GM21526 (cell line): ENCODE measurements at regions not wholly inside any gene's neighbourhood (a gene's known extent, or its start where the extent isn't known, plus 50 kb on each side); places are given as distances from the start of the nearest gene placed in this dataset.

Source experiments
- ATAC-seq: cut with Tn5 transposase; IDR thresholded peaks from one replicate; pipeline ENCODE4 v1.9.1; 2021; ENCODE audit warnings: moderate library complexity; ENCODE audit not compliant: unreplicated experiment, low FRiP score

DNA sequence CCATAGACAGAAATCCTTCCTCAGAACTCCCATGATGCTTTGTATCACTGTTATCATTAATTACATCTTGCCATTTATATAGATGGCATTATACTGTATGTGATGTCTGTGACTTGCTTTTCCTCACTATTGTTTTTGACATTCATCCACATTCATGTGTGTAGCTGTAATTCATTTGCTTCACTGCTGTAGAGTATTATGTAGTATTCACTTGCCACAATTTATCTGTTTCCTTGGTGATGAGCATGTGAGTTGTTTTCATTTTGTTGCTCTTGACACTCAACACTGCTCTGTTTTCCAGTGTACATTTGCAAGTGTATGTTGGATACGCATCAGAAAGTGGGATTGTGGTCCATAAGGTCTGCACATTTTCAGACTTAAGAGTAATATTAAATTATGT, 328.6 kb upstream of the C11orf87 start:
- no peak for ATAC-seq

DNA sequence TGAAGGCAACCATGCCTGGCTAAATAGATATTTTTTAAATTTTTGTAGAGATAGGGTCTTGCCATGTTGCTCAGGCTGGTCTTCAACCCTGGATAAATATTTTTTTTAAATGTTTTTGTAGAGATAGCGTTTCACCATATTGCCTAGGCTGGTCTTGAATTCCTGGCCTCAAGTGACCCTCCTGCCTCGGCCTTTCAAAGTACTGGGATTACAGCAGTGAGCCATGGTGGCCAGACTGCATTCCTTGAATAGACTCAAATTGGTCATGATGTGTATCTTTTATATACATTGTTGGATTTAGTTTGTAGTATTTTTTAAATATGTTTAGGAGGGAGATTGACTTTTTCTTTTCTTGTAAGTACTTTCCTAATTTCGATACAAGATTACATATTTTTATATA, 325.7 kb upstream of the C11orf87 start:
- no peak for ATAC-seq

DNA sequence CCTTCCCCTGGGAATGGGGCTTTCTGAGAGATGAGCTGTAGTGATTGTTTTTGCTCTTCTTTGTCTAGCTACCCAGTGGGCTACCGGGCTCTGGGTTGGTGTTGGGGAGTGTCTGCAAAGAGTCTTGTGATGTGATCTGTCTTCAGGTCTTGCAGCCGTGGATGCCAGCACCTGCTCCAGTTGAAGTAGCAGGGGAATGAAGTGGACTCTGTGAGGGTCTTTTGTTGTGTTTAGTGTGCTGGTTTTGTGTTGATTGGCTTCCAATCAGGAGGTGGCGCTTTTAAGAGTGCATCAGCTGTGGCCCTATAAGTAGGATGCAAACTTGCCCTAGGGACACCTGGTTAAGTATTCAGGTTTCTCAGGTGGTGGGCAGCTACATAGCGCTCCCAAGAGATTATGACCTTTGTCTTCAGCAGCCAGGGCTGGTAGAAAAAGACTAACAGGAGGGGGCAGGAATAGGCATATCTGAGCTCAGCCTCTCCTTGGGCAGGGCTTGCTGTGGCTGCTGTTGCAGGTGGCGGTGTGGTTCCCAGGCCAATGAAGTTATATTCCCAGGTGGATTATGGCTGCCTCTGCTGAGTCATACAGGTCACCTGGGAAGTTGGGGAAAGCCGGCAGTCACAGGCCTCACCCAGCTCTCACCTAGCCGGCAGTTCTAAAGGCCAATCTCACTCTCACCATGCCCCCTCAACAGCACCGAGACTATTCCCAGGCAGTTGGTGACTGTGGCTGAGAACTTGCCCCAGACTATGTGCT, 315.7 kb upstream of the C11orf87 start:
- no peak for ATAC-seq

DNA sequence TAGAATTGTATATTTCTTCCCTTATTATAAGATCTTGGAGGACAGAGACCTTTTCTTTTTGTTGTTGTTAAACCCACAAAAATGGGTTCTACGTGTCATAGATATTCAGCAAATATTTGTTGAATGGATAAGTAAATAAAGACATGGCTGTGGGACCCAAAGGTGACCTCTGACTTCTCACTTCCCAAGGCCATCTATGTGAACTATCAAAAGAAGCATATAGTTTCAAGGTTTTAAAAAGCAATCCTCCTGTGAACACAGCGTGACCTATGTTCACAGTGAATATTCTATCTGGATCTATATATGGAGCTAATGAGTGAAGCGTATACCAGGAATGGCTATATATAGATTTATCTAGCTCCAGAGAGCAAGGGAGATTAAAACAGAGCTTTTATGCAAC, 312.8 kb upstream of the C11orf87 start:
- ATAC-seq = no peak

DNA sequence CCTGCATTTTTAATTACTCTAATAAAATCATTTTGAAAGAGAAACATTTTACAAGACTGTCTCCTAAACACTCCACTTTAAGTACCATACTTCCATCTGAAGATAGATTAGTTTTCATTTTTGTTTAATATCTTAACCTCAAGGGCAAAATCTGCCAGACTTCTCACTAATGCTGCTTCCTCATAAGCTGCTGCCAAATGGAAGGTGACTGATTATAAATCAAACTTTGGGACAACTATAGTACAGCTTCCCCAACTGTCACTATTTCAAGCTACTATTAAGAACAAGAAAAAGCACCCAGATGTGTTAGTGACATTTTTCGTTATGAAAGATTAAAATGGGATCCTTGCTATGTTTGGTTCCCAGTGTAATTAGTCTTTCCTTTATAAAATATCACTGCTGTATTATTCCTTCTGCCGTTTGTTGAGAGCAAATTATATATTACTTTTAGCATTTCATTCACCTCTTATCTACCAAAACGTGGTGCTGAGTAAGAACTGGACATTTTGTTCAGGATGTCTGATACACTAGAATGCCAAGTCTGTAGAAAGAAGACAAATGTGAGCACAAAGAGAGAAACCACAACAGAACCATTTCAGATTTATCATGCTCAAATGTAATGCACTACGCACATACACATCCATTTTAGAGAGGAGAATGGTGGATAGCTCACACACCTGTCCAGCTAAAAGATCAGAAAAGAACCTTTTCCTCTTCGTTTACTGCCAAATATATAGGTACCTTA, 312.2 kb upstream of the C11orf87 start:
- no peak for ATAC-seq

DNA sequence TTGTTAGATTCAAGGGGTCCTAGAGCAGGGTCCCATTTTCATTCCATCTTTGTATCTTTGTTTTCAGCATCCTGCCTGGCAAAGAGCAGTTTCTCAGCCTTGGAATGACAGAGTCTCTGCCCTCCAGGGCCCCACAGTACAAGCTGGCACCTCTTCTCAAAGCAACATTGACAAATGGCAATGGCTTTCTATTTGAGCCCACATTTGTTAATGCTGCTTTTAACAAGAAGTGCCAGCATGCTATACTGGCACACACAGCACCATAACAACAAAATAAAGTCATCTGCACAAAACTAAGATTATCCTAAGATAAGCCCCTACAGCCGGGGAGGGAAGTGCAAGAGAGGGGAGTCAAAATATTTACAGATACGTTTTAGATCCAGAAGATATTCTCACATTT, 309.7 kb upstream of the C11orf87 start:
- no peak for ATAC-seq

DNA sequence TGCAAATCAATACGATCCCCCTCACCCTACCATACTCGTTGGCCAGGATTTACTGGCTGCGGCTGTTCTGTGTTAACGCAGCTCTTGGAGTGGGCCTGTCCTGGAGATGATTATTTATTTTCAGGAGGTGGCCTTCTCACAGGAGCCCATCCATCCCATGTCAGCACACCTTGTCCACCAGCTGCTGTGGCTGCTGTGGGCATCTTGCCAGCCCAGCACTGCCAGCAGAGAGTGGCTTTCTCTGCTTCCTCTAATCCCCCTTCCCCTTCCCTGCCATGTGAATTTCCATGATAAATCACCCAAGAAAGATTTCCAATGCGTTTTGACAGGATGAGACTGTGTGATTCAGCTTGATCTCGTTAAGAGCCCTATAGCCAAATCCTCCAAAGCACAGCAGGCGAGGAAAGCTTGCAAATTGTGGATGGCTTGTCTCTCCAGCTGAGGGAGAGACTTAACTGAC, 309.1 kb upstream of the C11orf87 start:
- no peak for ATAC-seq

DNA sequence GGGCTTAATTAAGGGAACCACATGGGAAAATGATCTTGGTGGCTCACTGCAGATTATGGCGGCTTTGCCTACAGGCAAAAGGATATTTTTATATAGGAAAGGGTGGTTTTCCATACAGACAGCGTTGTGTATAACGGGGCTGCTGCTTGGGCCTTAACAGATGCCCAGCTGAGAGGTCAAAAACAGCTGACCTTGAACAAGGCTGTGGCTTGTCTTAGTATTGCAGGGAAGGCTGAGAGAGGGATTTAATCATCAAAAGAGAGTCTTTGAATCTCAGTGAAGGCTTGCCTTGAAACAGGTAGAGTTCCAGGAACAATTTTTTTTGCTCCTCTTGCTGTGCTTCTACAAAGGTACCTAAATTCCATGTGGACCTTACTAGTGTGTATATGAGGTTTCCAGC, 301.6 kb upstream of the C11orf87 start:
- no peak for ATAC-seq

DNA sequence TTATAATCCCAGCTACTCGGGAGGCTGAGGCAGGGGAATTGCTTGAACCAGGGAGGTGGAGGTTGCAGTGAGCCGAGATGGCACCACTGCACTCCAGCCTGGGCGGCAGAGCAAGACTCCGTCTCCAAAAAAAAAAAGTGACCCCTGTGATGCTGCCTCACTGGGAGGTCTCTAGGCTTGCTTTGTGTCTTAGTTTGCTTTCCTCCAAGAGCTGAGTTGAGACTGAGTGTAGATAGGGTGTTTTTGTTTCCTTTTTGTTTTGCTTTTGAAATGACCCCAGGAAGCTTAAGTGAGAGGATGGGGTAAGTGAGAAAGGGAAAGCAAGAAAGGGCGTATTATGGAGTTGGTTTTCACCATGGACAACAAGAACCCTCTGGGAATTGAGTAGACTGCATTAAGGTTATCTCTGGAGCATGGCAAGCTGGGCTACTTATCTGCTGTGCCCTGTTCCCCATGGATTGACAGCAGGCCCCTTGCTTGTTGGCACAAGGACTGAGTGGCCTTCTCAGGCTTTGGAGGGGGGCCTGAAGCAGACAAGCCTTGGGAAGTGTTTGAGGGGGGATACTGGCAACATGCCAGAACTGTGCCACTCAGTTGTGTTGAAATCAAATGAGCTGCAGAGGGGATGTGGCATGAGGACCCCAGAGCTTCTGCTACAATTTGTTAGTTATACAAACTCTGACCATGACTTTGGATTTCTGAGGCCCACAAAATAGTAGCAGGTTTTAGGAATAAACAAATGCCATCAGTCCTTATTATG, 300.6 kb upstream of the C11orf87 start:
- ATAC-seq = no peak

DNA sequence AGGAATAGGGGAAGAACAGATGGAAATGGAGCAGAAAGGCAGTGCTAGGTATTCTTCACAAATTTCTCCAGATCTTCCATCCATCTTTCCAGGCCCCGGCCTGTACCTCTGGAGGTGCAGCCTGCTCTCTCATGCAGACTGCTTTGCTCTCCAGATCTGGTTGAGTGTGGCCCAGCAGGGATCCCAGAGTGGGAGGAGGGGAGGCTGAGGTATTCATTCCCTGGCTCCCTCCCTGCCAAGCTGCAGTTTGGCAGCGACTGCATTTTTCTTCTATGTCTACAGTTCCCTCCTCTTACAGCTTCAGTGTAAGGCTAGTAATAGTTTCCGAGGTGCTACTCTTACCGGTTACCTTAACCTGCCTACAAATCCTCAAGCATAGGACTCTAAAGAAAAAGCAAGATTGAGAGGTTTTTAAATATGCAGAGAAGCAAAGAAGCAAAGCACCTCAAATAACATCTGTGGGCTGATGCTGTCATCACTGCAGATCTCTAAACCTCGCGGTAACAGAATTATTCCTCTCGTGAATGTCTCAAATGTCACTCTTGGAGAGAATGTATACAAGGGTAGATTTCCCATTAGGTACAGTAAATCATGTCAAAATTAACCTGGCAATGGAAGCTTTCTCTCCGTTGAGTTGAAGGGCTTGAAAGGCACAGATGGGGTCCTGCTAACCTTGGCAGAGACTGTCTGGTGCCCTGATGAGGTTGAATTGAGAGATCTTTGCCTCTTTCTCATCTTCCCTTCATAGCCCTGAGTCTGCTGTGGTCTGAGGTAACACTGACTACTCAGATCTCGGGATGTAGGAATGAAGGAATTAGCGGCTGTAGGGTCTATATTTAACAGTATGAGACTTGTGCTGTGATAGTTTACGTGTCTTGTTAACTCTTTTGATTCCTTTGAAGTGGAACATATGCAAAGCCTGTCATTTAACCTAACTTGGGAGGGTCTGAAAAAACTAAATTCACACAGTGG, 297.9 kb upstream of the C11orf87 start:
- ATAC-seq = no peak

DNA sequence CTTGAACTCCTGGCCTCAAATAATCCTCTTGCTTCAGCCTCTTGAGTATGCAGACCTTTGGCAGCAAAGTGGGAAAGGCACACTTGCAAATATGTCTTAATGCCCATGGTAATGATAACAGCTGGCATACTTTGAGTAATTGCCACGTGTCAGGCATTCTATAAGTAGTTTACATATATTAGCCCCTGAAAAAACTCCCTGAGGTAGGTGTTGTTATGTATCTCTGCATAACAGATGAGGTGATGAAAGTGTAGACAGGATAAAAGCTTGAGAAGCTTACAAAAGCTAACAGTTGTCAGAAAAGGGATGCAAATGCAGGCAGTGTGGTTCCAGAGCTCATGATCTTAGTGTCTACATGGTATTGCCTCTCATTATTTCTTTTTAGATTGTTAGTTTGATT, 291.1 kb upstream of the C11orf87 start:
- no peak for ATAC-seq

DNA sequence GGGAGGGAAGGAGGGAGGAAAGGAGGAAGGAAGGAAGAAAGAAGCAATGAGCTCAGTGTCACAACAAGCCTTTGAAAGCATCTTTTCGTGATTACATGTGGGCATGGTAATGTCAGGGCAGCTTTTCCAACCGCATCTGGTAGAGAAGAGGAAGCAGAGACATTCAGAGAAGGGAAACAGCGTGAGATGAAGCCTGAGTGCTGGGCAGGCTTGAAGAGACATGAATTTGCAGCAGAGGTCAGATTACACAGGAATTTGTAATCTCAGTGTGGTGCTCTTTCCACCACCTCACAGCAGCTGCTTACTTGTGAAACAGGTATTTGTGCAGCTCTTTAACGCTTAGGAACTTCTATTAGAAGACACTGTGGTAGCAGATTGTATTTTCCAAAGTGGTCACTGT, 289.5 kb upstream of the C11orf87 start:
- ATAC-seq = no peak

DNA sequence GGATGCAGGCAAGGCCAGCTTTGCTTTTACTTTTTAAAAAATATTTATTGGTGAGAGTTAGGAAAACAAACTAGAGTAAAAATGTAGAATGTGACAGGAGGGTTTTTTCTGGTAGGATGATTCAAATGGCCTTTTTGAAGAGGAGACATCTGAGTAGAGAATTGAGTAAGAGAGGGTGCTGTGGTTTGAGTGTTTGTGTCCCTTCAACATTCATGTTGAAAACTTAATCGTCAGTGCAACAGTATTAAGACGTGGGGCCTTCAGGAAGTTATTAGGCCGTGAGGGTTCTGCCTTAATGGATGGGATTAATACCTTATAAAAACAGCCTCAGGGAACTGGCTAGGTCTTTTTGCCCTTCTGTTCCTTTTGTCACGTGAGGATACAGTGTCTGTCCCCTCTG, 288.8 kb upstream of the C11orf87 start:
- no peak for ATAC-seq

DNA sequence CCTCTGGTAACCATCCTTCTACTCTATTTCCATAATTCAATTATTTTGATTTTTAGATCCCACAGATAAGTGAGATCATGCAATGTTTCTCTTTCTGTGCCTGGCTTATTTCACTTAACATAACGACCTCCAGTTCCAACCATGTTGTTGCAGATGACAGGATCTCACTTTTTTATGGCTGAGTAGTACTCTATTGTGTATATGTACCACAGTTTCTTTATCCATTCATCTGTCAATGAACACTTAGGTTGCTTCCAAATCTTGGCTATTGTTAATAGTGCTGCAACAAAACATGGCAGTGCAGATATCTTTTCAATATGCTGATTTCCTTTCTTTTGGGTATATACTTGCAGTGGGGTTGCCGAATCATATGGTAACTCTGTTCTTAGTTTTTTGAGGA, 286.4 kb upstream of the C11orf87 start:
- ATAC-seq = no peak

DNA sequence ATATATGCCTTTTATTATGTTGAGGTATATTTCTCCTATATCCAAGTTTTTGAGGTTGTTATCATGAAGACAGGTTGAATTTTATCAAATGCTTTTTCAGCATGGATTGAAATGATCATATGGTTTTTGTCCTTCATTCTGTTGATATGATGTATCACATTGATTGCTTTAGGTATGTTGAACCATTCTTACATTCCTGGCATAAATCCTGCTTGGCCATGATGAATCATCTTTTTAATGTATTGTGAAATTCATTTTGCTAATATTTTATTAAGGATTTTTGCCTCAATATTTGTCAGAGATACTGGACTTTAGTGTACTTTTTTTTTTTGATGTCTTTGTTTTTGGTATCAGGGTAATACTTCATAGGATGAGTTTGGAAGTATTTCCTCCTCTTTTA, 283.8 kb upstream of the C11orf87 start:
- no peak for ATAC-seq

DNA sequence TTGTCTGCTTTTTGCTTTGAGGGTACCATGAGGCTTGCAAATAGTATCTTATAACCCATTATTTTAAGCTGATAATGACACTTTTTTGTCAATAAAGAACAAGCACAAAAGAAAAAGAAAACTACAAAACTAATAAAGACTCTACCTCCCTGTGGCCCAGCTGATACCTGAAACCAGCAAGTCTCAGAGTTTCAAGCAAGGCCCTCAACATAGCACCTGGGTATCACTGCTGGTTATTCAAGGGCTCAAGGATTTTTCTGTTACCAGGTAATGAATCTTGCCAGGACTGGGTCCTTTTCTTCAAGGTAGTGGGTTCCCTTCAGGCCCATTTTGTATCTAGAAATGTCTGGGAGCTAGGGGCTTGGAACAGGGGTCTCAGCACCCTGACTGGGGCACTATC, 281.6 kb upstream of the C11orf87 start:
- no peak for ATAC-seq

DNA sequence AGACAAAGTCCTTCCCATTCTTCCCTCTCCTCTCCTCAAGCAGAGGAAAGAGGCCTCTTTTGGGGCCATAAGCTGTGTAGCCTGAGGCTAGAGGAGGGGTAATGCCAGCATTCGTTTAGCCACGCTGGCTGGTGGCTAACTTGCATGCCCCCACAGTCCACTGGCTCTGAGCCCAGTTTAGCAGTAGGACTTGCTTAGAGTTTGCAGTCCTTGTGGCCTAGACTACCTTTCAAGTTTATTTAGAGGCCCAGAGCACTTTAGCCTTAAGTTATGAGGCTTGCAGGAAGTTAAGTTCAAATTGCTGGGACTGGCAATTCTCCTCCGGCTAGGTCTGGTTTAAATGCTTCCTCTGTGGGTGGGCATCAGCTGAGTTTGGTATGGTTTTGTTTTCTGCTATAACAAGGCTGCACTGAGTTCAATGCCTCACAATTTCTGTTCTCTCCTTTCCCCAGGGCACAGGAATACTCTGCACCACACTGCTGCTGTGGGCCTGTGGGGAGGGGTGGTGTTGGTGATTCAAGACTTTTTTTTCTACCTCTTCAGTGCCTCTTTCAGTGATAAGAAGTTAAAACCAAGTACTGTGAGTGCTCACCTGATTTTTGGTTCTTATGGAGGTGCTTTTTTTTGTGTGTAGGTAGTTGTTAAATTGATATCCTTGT, 281.0 kb upstream of the C11orf87 start:
- ATAC-seq = no peak

DNA sequence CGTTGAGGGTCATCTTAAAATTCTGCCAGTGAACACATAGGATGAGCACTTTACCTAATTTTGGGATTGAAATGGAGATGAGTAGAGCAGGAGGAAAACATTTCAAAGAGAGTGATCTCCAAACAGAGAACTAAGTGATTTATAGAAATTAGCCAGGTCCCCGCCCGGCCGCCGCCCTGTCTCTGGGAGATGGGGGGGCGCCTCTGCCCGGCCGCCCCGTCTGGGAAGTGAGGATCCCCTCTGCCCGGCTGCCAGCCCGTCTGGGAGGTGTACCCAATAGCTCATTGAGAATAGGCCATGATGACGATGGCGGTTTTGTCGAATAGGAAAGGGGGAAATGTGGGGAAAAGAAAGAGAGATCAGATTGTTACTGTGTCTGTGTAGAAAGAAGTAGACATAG, 276.7 kb upstream of the C11orf87 start:
- ATAC-seq = no peak

DNA sequence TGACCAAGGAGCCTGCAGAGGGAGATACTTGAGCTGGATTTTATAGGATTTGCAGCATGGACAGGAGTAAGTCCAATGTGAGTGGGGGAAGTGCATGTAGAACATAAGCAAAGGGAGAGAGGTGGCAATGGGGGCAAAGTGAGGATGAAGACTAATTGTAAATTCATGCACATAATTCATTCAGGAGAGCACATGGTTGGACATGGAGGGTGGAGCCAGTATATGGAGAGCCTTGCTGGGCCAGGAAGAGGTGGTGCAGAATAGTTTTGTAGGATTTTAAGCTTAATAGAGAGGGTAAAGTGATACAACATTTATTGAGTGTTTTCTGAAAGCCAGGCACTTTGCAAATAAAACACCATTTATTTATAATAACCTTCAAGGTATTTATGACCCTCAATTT, 274.3 kb upstream of the C11orf87 start:
- ATAC-seq = no peak

DNA sequence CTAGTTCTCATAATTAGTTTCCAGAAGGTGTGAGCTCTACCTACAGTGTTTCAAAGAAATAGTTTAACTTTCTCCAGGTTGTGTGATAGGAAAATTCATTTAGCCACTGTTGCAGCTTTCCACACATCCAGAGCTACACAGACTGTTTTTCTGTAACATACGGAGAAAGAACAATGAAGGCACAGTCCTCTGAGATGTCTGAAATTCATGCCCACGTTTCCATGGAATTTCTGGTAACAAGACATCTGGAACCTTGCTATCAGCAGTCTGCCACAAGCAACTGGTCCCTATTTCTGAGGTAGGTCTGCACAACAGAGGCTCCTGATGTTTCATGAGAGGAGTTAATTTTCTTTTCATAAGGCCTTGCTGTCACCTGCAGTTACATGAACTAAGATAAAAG, 273.3 kb upstream of the C11orf87 start:
- ATAC-seq = no peak
